Smooth muscle cell (in vitro differentiated cells): ENCODE measurements at regions not wholly inside any gene's neighbourhood (a gene's known extent, or its start where the extent isn't known, plus 50 kb on each side); places are given as distances from the start of the nearest gene placed in this dataset.

Source experiments
- DNase-seq: peaks from one replicate; lab custom pipeline; 2025; ENCODE audit not compliant: unreplicated experiment; lab: John Stamatoyannopoulos, UW
- H2AFZ ChIP-seq: fragments of 200-600 bp; sonication (generic); 2 replicates; pipeline ENCODE4 v1.6.0; 2016; ENCODE audit warnings: antibody characterized with exemption, low read depth, mild to moderate bottlenecking
- H3F3A ChIP-seq: fragments of 200-600 bp; sonication (generic); 2 replicates; pipeline ENCODE4 v1.6.0; 2017; ENCODE audit warnings: antibody characterized with exemption, low read depth
- H3K27ac ChIP-seq: fragments of 200-600 bp; sonication (generic); 2 replicates; pipeline ENCODE4 v1.5.1; 2016; ENCODE audit warnings: low read depth, mild to moderate bottlenecking
- H3K27me3 ChIP-seq: fragments of 200-600 bp; sonication (generic); 2 replicates; pipeline ENCODE4 v1.6.1; 2016; ENCODE audit warnings: low read depth, mild to moderate bottlenecking
- H3K36me3 ChIP-seq: fragments of 200-600 bp; sonication (generic); 2 replicates; pipeline ENCODE4 v1.5.1; 2016; ENCODE audit warnings: low read depth
- H3K4me1 ChIP-seq: fragments of 200-600 bp; sonication (generic); 2 replicates; pipeline ENCODE4 v1.5.1; 2016; ENCODE audit warnings: low read depth
- H3K4me2 ChIP-seq: fragments of 200-600 bp; sonication (generic); 2 replicates; pipeline ENCODE4 v1.6.0; 2016; ENCODE audit warnings: mild to moderate bottlenecking
- H3K4me3 ChIP-seq: fragments of 200-600 bp; sonication (generic); 2 replicates; pipeline ENCODE4 v1.5.1; 2016; ENCODE audit warnings: mild to moderate bottlenecking
- H3K79me2 ChIP-seq: fragments of 200-600 bp; sonication (generic); 2 replicates; pipeline ENCODE4 v1.6.0; 2016; ENCODE audit warnings: low read depth, mild to moderate bottlenecking
- H3K9ac ChIP-seq: fragments of 200-600 bp; sonication (generic); 2 replicates; pipeline ENCODE4 v1.6.0; 2016; ENCODE audit warnings: low read depth
- H3K9me3 ChIP-seq: fragments of 200-600 bp; sonication (generic); replicated peaks from 2 replicates; pipeline ENCODE4 v1.5.1; 2016; ENCODE audit warnings: low read depth
- H4K20me1 ChIP-seq: fragments of 200-600 bp; sonication (generic); 2 replicates; pipeline ENCODE4 v1.6.0; 2016; ENCODE audit warnings: low read depth
- WGBS: methylation state at CpG from one replicate; pipeline ENCODE4 v1.1.7; 2016; ENCODE audit warnings: low lambda C conversion rate; 5-methylcytosine and 5-hydroxymethylcytosine counted together
- TF ChIP-seq, protein P1 (sequence below): fragments of 200-600 bp; sonication (generic); IDR thresholded peaks from 2 replicates; pipeline ENCODE4 v1.5.1; 2017; ENCODE audit warnings: borderline replicate concordance, mild to moderate bottlenecking, antibody characterized with exemption; ENCODE audit not compliant: insufficient read depth, poor library complexity, severe bottlenecking

DNA sequence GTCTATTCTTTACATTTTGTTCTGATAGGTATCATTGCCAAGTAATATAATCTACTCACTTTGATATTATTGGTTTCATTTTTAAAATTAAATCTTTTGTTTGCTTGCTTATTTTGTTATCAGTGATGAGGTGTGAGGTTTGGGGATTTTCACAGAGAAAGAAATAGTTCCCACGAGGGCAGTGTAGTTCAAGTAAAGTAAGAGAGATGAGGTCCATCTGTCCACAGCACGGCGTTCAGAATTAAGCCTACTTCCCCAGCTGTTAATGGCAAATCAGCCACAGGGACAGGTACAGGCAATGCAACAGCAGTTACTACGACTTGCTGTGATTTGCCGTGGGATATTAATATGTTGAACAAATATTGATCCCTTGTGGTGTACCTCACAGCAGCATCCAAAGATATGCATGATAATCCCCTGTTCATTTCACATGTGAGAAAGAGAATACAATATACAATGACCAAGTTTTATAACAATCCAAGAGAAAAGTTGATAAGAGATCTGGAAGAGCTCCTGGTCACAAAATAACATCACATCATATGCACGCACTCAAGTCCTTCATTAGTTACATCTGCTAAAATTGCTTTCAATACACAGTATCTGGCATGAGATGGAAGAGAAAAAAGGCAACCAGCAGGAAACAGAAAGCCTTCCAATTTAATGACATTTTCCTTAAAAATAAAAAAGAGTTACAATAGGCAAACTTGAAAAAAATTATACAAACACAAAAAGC is 131.6 kb downstream of the TUSC7 start:
- H3K4me1 ChIP-seq, result peaks cover 14% of the 10 kb centered on the region
- no peaks in the 10 kb centered on the region for H3K79me2 ChIP-seq
- no peaks in the 10 kb centered on the region for H3F3A ChIP-seq
- H4K20me1 ChIP-seq, result no peaks in the 10 kb centered on the region
- H3K9ac ChIP-seq, result no peak overlapping the region
- no peaks in the 10 kb centered on the region for H3K36me3 ChIP-seq
- no peak for DNase-seq
- H3K27me3 ChIP-seq, result no peaks in the 10 kb centered on the region
- H3K4me3 ChIP-seq, result no peak overlapping the region
- no peak overlapping the region for H3K4me2 ChIP-seq
- H3K27ac ChIP-seq, result no peak overlapping the region
- H2AFZ ChIP-seq, result no peak overlapping the region
- H3K9me3 ChIP-seq, result no peaks in the 10 kb centered on the region
- TF ChIP-seq, protein P1, sequence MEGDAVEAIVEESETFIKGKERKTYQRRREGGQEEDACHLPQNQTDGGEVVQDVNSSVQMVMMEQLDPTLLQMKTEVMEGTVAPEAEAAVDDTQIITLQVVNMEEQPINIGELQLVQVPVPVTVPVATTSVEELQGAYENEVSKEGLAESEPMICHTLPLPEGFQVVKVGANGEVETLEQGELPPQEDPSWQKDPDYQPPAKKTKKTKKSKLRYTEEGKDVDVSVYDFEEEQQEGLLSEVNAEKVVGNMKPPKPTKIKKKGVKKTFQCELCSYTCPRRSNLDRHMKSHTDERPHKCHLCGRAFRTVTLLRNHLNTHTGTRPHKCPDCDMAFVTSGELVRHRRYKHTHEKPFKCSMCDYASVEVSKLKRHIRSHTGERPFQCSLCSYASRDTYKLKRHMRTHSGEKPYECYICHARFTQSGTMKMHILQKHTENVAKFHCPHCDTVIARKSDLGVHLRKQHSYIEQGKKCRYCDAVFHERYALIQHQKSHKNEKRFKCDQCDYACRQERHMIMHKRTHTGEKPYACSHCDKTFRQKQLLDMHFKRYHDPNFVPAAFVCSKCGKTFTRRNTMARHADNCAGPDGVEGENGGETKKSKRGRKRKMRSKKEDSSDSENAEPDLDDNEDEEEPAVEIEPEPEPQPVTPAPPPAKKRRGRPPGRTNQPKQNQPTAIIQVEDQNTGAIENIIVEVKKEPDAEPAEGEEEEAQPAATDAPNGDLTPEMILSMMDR, result no peak
- 86% methylated on average over 6 of the region's 6 CpGs for WGBS

DNA sequence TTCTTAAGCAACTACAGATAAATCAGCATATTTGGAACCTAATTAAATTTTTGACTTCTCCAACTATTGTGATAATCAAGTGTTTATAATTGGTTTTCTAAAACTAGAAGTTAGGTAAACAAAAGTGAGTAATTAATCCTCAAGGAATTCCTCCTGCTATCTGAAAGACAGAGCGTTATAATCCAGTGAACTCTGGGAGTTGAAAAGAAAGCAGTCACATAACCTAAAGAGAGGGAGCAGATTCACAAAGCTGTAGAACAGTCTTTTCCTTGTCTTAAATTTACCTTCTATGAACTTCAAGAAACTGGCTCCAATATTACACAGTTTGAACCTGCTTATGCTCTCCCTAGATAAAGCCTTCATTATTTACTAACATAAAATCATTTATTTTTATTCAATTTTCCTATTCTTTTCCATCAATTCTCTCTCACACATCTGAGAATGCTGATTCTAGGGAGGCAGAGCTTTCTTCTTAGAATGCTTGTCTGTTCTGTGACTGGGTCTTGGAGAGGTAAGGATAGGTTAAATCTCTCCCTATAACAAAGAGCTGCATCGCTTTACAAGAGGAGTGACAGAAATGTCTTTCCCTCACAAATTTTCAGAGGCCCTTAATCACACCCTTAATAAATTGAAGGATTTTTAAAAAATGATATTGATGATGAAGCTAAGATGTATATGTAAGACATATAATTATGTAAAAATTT is 132.8 kb downstream of the TUSC7 start:
- no peaks in the 10 kb centered on the region for H3K9me3 ChIP-seq
- DNase-seq, result no peak
- WGBS, result 34% methylated on average over 2 of the region's 2 CpGs
- TF ChIP-seq, protein P1, result no peak
- H4K20me1 ChIP-seq, result no peaks in the 10 kb centered on the region
- H3K36me3 ChIP-seq, result no peaks in the 10 kb centered on the region
- no peaks in the 10 kb centered on the region for H3K27me3 ChIP-seq
- H3K4me3 ChIP-seq, result no peak overlapping the region
- no peak overlapping the region for H3K9ac ChIP-seq
- H2AFZ ChIP-seq, result no peak overlapping the region
- H3F3A ChIP-seq, result no peaks in the 10 kb centered on the region
- no peak overlapping the region for H3K27ac ChIP-seq
- H3K4me2 ChIP-seq, result no peak overlapping the region
- H3K4me1 ChIP-seq, result peaks cover 14% of the 10 kb centered on the region
- H3K79me2 ChIP-seq, result no peaks in the 10 kb centered on the region

DNA sequence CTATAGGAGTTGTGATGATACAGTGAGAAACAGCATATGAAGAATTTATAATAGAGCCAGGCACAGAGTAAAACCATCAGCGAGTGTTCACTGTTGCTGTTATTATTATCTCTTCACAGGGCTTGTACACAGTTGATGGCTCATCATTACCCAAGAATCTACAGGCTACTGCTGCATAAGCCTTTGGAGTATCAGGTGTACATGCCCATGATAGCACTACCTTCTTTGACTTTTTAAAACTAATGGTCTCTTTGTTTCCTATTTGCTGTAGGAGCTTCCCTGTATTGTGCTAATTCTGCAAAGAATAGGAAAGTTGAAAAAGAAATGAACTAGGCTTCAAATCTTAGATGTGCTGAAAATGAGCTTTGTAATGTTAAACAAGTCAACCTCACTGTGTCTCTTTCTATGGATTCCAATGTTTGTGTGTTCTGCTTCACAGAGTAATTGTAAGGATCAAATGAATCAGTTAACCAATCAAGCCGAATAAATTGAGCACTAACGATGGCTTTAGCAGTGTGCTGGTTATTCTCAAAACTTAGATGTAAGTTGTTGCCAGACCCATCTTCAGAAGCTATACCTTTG is 138.8 kb downstream of the TUSC7 start:
- Histone ChIP-seq H3K4me3 (no peak overlapping the region), H3K79me2 (no peaks in the 10 kb centered on the region), H3K36me3 (no peaks in the 10 kb centered on the region), H4K20me1 (no peaks in the 10 kb centered on the region), H3K9ac (no peak overlapping the region), H2AFZ (no peak overlapping the region), H3F3A (no peaks in the 10 kb centered on the region), H3K9me3 (no peaks in the 10 kb centered on the region), H3K27me3 (no peaks in the 10 kb centered on the region), H3K27ac (no peak overlapping the region), H3K4me1 (no peaks in the 10 kb centered on the region), H3K4me2 (no peak overlapping the region)
- 67% methylated on average over 3 of the region's 3 CpGs for WGBS
- no peak for DNase-seq
- TF ChIP-seq, protein P1, result no peak
